A549 (cell line): ENCODE measurements at regions not wholly inside any gene's neighbourhood (a gene's known extent, or its start where the extent isn't known, plus 50 kb on each side); places are given as distances from the start of the nearest gene placed in this dataset.

Source experiments
- ATAC-seq, 2 experiments: fragments of 200-7000 bp in 1 of 2; fragments of >200 bp in 1 of 2; cut with Nextera tagmentation in 1 of 2; cut with Tn5 transposase in 1 of 2; 3 replicates each; pipeline versions ENCODE4 v1.8.0 to v1.9.1; 2018 to 2020; ENCODE audit warnings: mild to moderate bottlenecking in 1 of 2, moderate library complexity in 1 of 2
- CTCF ChIA-PET: fragments of 300-600 bp; sonication (Branson Sonifier 250); formaldehyde crosslinking; extraction: SDS; loops from one replicate; lab custom pipeline; 2021; ENCODE audit warnings: antibody characterized with exemption, inconsistent platforms; lab: Yijun Ruan, JAX
- POLR2A ChIA-PET: fragments of 350-600 bp; formaldehyde crosslinking; extraction: SDS; loops from one replicate; lab custom pipeline; 2021; ENCODE audit warnings: antibody characterized with exemption, inconsistent platforms; lab: Yijun Ruan, JAX
- DNase-seq, 2 experiments: peaks; one replicate each; pipeline versions ENCODE4 v3.0.0 to v3.0.0-alpha.2; 2011 to 2016; ENCODE audit warnings: low read depth in 1 of 2, low spot score in 1 of 2
- FAIRE-seq: peaks from 2 replicates; lab custom pipeline; 2011; peaks lifted over from hg19 to GRCh38; lab: Jason Lieb, UNC
- H3K27ac ChIP-seq, 2 experiments: fragments of >200 bp; sonication (Bioruptor Twin); formaldehyde crosslinking; 3 replicates each; pipeline ENCODE4 v1.5.1; 2016 to 2017
- H3K4me1 ChIP-seq: fragments of >200 bp; sonication (Bioruptor Twin); formaldehyde crosslinking; 3 replicates; pipeline ENCODE4 v1.6.1; 2016
- H3K4me2 ChIP-seq: fragments of >200 bp; sonication (Bioruptor Twin); formaldehyde crosslinking; 3 replicates; pipeline ENCODE4 v1.6.1; 2016
- H3K4me3 ChIP-seq: fragments of >200 bp; sonication (Bioruptor Twin); formaldehyde crosslinking; 3 replicates; pipeline ENCODE4 v1.5.1; 2016
- H3K9me3 ChIP-seq: fragments of >200 bp; sonication (Bioruptor Twin); formaldehyde crosslinking; 3 replicates; pipeline ENCODE4 v1.6.1; 2016
- EHF ChIP-seq: fragments of 250-450 bp; sonication (Bioruptor Pico); IDR thresholded peaks from 2 replicates; pipeline ENCODE4 v1.5.0; 2020; ENCODE audit warnings: mild to moderate bottlenecking
- EP300 ChIP-seq, 2 experiments: fragments of >200 bp; sonication (Bioruptor Twin); formaldehyde crosslinking; IDR thresholded peaks; 2 replicates in 1 of 2; 3 replicates in 1 of 2; pipeline ENCODE4 v1.6.1; 2016 to 2017
- FOSB ChIP-seq: fragments of 250-450 bp; sonication (Bioruptor Pico); IDR thresholded peaks from 2 replicates; pipeline ENCODE4 v1.5.0; 2020; ENCODE audit warnings: mild to moderate bottlenecking, moderate library complexity
- FOSL2 ChIP-seq, 2 experiments: fragments of 450-650 bp in 1 of 2; fragments of >200 bp in 1 of 2; sonication (Bioruptor Twin) in 1 of 2; formaldehyde crosslinking; IDR thresholded peaks; 2 replicates each; pipeline versions ENCODE4 v1.5.0 to v1.6.1; 2016 to 2020; ENCODE audit warnings: mild to moderate bottlenecking in 1 of 2, moderate library complexity in 1 of 2
- HOXB5 ChIP-seq: fragments of 250-450 bp; sonication (Bioruptor Pico); IDR thresholded peaks from 2 replicates; pipeline ENCODE4 v1.5.0; 2020; ENCODE audit warnings: mild to moderate bottlenecking, moderate library complexity
- NR3C1 ChIP-seq: fragments of >200 bp; sonication (Bioruptor Twin); formaldehyde crosslinking; IDR thresholded peaks from 3 replicates; pipeline ENCODE4 v1.6.1; 2017
- PHF8 ChIP-seq: fragments of 200-600 bp; sonication (generic); IDR thresholded peaks from 2 replicates; pipeline ENCODE4 v1.6.1; 2016; ENCODE audit warnings: low read depth, mild to moderate bottlenecking, antibody characterized with exemption, moderate library complexity, borderline replicate concordance
- RAD21 ChIP-seq, 2 experiments: fragments of >200 bp in 1 of 2; sonication (Bioruptor Twin) in 1 of 2; formaldehyde crosslinking in 1 of 2; IDR thresholded peaks in 1 of 2; conservative IDR thresholded peaks in 1 of 2; 2 replicates in 1 of 2; 3 replicates in 1 of 2; pipeline ENCODE4 v1.6.1; 2012 to 2018; ENCODE audit warnings: inconsistent platforms in 1 of 2
- RFX5 ChIP-seq: fragments of 450-650 bp; IDR thresholded peaks from 2 replicates; pipeline ENCODE4 v1.7.1; 2014; ENCODE audit warnings: antibody characterized with exemption, mild to moderate bottlenecking, moderate library complexity
- RNF2 ChIP-seq: fragments of 200-600 bp; sonication (generic); IDR thresholded peaks from 2 replicates; pipeline ENCODE4 v1.6.1; 2016; ENCODE audit warnings: low read depth, mild to moderate bottlenecking, antibody characterized with exemption, moderate library complexity, borderline replicate concordance
- SMC3 ChIP-seq: fragments of >200 bp; sonication (Bioruptor Twin); formaldehyde crosslinking; IDR thresholded peaks from 3 replicates; pipeline ENCODE4 v1.6.1; 2018; ENCODE audit warnings: inconsistent platforms
- SREBF2 ChIP-seq: fragments of 450-650 bp; IDR thresholded peaks from 2 replicates; pipeline ENCODE4 v1.6.1; 2014; ENCODE audit warnings: mild to moderate bottlenecking, moderate library complexity
- WGBS: methylation state at CpG from one replicate; pipeline ENCODE4 v1.1.6; 2017; ENCODE audit errors: missing lambda C conversion rate; 5-methylcytosine and 5-hydroxymethylcytosine counted together
- TF ChIP-seq, protein P1 (sequence below): fragments of 200-600 bp; sonication (generic); IDR thresholded peaks from 2 replicates; pipeline ENCODE4 v1.6.1; 2016; ENCODE audit warnings: antibody characterized with exemption, mild to moderate bottlenecking, moderate library complexity
- TF ChIP-seq, protein P2 (sequence below): fragments of 450-650 bp; IDR thresholded peaks from 2 replicates; pipeline ENCODE4 v1.6.1; 2014; ENCODE audit warnings: antibody characterized with exemption
- TF ChIP-seq, protein P3 (sequence below): fragments of >200 bp; sonication (Bioruptor Twin); formaldehyde crosslinking; IDR thresholded peaks from 3 replicates; pipeline ENCODE4 v1.6.1; 2016
- TF ChIP-seq, protein P4 (sequence below): fragments of 250-450 bp; sonication (Bioruptor Pico); IDR thresholded peaks from 2 replicates; pipeline ENCODE4 v1.5.0; 2021; ENCODE audit warnings: mild to moderate bottlenecking, moderate library complexity, borderline replicate concordance
- TF ChIP-seq, protein P5 (sequence below): fragments of >200 bp; sonication (Bioruptor Twin); formaldehyde crosslinking; IDR thresholded peaks from 3 replicates; pipeline ENCODE4 v1.5.1; 2016

DNA sequence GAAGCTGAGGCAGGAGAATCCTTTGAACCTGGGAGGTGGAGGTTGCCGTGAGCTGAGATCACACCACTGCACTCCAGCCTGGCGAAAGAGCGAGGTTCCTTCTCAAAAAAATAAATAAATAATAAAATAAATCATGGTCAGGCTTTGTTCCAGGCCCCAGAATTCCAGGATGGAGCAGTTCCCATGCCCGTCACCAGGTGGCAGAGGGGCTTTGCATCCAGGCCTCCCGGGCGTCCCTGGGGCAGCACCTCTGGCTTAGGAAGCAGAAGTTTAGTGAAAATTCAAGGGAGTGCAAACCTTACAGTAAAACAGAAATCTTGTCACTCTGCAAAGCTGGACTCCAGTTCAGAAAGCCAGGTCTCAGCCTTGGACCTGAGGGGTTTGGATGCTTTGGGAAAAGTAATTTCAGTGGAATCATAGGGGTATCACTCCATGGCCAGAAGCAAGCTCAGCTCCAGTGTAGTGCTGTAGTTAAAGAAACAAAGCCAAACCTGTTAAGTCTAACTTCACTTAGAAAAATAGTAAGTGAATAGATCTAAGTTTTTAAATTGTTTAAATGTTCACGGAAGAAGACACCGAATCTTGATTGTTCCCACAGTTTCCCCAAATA, 512.7 kb downstream of the CMPK2 start:
- TF ChIP-seq SREBF2 (no peak), PHF8 (no peak), RNF2 (no peak), SMC3 (peak; percentile 38; the same call in 2 of the 3 replicates), RFX5 (no peak), RAD21 (conservative IDR thresholded peaks at IDR 0.05 in 1 of 2, IDR thresholded peaks at IDR 0.05 in 1 of 2) (peak; percentile 29 to 48; a peak in 3 of 5 replicates), FOSL2 (IDR thresholded peaks at IDR 0.05) (no peak), FOSL2 (CRISPR knock-in tag; IDR thresholded peaks at IDR 0.05) (no peak), EHF (CRISPR knock-in tag) (no peak), NR3C1 (no peak), EP300 (IDR thresholded peaks at IDR 0.05) (no peak), FOSB (CRISPR knock-in tag) (no peak), HOXB5 (CRISPR knock-in tag) (no peak)
- TF ChIP-seq, protein P1, sequence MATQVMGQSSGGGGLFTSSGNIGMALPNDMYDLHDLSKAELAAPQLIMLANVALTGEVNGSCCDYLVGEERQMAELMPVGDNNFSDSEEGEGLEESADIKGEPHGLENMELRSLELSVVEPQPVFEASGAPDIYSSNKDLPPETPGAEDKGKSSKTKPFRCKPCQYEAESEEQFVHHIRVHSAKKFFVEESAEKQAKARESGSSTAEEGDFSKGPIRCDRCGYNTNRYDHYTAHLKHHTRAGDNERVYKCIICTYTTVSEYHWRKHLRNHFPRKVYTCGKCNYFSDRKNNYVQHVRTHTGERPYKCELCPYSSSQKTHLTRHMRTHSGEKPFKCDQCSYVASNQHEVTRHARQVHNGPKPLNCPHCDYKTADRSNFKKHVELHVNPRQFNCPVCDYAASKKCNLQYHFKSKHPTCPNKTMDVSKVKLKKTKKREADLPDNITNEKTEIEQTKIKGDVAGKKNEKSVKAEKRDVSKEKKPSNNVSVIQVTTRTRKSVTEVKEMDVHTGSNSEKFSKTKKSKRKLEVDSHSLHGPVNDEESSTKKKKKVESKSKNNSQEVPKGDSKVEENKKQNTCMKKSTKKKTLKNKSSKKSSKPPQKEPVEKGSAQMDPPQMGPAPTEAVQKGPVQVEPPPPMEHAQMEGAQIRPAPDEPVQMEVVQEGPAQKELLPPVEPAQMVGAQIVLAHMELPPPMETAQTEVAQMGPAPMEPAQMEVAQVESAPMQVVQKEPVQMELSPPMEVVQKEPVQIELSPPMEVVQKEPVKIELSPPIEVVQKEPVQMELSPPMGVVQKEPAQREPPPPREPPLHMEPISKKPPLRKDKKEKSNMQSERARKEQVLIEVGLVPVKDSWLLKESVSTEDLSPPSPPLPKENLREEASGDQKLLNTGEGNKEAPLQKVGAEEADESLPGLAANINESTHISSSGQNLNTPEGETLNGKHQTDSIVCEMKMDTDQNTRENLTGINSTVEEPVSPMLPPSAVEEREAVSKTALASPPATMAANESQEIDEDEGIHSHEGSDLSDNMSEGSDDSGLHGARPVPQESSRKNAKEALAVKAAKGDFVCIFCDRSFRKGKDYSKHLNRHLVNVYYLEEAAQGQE = no peak
- TF ChIP-seq, protein P2, sequence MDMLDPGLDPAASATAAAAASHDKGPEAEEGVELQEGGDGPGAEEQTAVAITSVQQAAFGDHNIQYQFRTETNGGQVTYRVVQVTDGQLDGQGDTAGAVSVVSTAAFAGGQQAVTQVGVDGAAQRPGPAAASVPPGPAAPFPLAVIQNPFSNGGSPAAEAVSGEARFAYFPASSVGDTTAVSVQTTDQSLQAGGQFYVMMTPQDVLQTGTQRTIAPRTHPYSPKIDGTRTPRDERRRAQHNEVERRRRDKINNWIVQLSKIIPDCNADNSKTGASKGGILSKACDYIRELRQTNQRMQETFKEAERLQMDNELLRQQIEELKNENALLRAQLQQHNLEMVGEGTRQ = no peak
- TF ChIP-seq, protein P3, sequence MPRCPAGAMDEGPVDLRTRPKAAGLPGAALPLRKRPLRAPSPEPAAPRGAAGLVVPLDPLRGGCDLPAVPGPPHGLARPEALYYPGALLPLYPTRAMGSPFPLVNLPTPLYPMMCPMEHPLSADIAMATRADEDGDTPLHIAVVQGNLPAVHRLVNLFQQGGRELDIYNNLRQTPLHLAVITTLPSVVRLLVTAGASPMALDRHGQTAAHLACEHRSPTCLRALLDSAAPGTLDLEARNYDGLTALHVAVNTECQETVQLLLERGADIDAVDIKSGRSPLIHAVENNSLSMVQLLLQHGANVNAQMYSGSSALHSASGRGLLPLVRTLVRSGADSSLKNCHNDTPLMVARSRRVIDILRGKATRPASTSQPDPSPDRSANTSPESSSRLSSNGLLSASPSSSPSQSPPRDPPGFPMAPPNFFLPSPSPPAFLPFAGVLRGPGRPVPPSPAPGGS = no peak
- TF ChIP-seq, protein P4, sequence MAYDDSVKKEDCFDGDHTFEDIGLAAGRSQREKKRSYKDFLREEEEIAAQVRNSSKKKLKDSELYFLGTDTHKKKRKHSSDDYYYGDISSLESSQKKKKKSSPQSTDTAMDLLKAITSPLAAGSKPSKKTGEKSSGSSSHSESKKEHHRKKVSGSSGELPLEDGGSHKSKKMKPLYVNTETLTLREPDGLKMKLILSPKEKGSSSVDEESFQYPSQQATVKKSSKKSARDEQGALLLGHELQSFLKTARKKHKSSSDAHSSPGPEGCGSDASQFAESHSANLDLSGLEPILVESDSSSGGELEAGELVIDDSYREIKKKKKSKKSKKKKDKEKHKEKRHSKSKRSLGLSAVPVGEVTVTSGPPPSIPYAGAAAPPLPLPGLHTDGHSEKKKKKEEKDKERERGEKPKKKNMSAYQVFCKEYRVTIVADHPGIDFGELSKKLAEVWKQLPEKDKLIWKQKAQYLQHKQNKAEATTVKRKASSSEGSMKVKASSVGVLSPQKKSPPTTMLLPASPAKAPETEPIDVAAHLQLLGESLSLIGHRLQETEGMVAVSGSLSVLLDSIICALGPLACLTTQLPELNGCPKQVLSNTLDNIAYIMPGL = no peak
- TF ChIP-seq, protein P5, sequence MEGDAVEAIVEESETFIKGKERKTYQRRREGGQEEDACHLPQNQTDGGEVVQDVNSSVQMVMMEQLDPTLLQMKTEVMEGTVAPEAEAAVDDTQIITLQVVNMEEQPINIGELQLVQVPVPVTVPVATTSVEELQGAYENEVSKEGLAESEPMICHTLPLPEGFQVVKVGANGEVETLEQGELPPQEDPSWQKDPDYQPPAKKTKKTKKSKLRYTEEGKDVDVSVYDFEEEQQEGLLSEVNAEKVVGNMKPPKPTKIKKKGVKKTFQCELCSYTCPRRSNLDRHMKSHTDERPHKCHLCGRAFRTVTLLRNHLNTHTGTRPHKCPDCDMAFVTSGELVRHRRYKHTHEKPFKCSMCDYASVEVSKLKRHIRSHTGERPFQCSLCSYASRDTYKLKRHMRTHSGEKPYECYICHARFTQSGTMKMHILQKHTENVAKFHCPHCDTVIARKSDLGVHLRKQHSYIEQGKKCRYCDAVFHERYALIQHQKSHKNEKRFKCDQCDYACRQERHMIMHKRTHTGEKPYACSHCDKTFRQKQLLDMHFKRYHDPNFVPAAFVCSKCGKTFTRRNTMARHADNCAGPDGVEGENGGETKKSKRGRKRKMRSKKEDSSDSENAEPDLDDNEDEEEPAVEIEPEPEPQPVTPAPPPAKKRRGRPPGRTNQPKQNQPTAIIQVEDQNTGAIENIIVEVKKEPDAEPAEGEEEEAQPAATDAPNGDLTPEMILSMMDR = 0 out of 3 replicates have a peak, but pooled peaks have one; percentile 12
- TF ChIP-seq, all 56 proteins: peak for 3
- ATAC-seq (peak in 1 of 2 experiments; percentile 80; a peak in 3 of 6 replicates), FAIRE-seq (no peak), DNase-seq (peak in 1 of 2 experiments; percentile 43)
- POLR2A ChIA-PET = no interaction called here
- CTCF ChIA-PET = interaction anchor here (0.8 to 1.5 kb wide), 6 partner anchors 8 to 444 kb away, joined by 3 to 10 read pairs (median 4); no protein-coding TSS in a partner anchor
- Histone ChIP-seq H3K27ac (no peak overlapping the region), H3K4me1 (no peaks in the 10 kb centered on the region), H3K4me3 (no peak overlapping the region), H3K9me3 (peaks cover 2% of the 10 kb centered on the region; the same call in 2 of the 3 replicates), H3K4me2 (no peak overlapping the region)
- WGBS = 10% methylated on average over 8 of the region's 8 CpGs
